Left kidney (tissue), 1 donor: ENCODE measurements at regions not wholly inside any gene's neighbourhood (a gene's known extent, or its start where the extent isn't known, plus 50 kb on each side); places are given as distances from the start of the nearest gene placed in this dataset.

Experiments
- DNase-seq: peaks from one replicate; pipeline ENCODE4 v3.0.0-alpha.2; 2013

- peak; percentile 48 for DNase-seq
These were observed 129.0 kb downstream of the SNX18 start for GRCh38 chr5:54646356-54647101.

GRCh38 chr5:54645882-54646355 lies 128.4 kb downstream of the SNX18 start:
- DNase-seq: no peak

- DNase-seq: no peak
These were observed 126.7 kb downstream of the SNX18 start for GRCh38 chr5:54644226-54644625.

- no peak for DNase-seq
These were observed 126.1 kb downstream of the SNX18 start for GRCh38 chr5:54643685-54644106.

GRCh38 chr5:54639621-54640020 lies 122.1 kb downstream of the SNX18 start:
- no peak for DNase-seq

- DNase-seq: no peak
These were observed 120.5 kb downstream of the SNX18 start for GRCh38 chr5:54638106-54638505.

GRCh38 chr5:54637654-54638053 lies 120.1 kb downstream of the SNX18 start:
- DNase-seq: no peak

GRCh38 chr5:54634089-54634488 lies 116.5 kb downstream of the SNX18 start:
- DNase-seq: no peak

GRCh38 chr5:54632131-54632701 lies 114.7 kb downstream of the SNX18 start:
- no peak for DNase-seq

- no peak for DNase-seq
These were observed 113.3 kb downstream of the SNX18 start for GRCh38 chr5:54630738-54631359.

GRCh38 chr5:54629115-54629514 lies 111.6 kb downstream of the SNX18 start:
- DNase-seq: no peak

GRCh38 chr5:54628050-54628449 lies 110.5 kb downstream of the SNX18 start:
- DNase-seq: peak; percentile 50

GRCh38 chr5:54626407-54626806 lies 108.8 kb downstream of the SNX18 start:
- no peak for DNase-seq

- DNase-seq: no peak
These were observed 107.4 kb downstream of the SNX18 start for GRCh38 chr5:54624805-54625568.

GRCh38 chr5:54621709-54622108 lies 104.2 kb downstream of the SNX18 start:
- no peak for DNase-seq

- no peak for DNase-seq
These were observed 103.5 kb downstream of the SNX18 start for GRCh38 chr5:54621048-54621447.

GRCh38 chr5:54620141-54620933 lies 102.8 kb downstream of the SNX18 start:
- DNase-seq: no peak

GRCh38 chr5:54619731-54620130 lies 102.2 kb downstream of the SNX18 start:
- DNase-seq: no peak

GRCh38 chr5:54616518-54617220 lies 99.1 kb downstream of the SNX18 start:
- DNase-seq: no peak

GRCh38 chr5:54616031-54616430 lies 98.5 kb downstream of the SNX18 start:
- no peak for DNase-seq

GRCh38 chr5:54615381-54615780 lies 97.8 kb downstream of the SNX18 start:
- DNase-seq: no peak
